GM21526 (cell line): ENCODE measurements at regions not wholly inside any gene's neighbourhood (a gene's known extent, or its start where the extent isn't known, plus 50 kb on each side); places are given as distances from the start of the nearest gene placed in this dataset.
"Not testable (repeated sequence)": the region's sequence is repeated elsewhere in the genome, so short reads cannot be mapped to it uniquely, and the experiment has no call there.

Experiments
- ATAC-seq: cut with Tn5 transposase; IDR thresholded peaks from one replicate; pipeline ENCODE4 v1.9.1; 2021; ENCODE audit warnings: moderate library complexity; ENCODE audit not compliant: unreplicated experiment, low FRiP score

DNA sequence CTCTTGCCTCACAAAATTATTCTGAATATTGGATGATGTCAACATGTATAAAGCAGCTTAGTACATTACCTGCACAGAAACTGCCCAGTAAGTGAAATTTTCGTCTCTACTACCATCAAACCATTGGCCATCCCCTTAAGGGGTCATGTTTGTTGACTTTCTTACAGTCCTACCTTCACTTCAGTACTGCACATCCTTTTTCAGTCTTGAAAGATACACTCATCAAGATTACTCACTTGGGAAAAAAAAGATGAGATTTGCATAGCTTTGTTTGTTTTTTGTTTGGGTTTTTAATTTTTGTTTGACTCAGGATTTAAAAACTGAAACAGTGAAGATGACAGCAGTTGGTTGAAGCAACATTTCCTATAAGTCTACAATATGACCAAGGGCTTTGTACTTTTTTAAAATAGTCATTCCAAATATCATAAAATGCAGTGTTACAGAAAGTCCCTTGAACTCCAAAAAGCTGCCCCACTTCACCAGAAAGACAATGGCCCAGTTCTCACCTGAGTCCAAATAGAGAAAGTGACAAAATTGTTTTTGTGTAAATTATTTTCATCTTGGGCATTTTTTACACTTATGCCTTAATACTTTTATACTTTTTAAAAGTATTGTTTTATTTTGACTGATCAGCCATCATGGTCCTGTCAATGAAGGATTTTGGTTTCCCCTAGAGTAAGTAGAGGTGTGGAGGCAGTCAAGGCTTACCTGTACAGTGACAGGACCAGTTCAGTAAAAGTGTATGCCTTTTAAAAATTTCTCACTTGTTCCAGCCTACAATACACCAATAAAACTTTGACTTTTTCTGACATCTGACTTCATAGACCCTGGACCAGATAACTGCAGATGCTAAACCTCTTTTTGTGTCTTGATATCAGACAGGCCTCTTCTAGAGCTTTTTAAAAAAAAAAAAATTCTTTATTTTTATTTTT, 59.7 kb upstream of the EDA2R start:
- ATAC-seq: no peak

GRCh38 chrX:66692512-66692911, 53.6 kb upstream of the EDA2R start:
- not testable (repeated sequence) for ATAC-seq
